Heart left ventricle (tissue), 16 donors: ENCODE measurements at regions not wholly inside any gene's neighbourhood (a gene's known extent, or its start where the extent isn't known, plus 50 kb on each side); places are given as distances from the start of the nearest gene placed in this dataset.

ENCODE experiments used
- ATAC-seq, 4 donors: fragments of 200-7000 bp; cut with Tn5 transposase; one replicate each; pipeline ENCODE4 v1.9.1; 2020 to 2022; ENCODE audit warnings: moderate library complexity in 4 of 4, mild to moderate bottlenecking in 3 of 4, moderate number of reproducible peaks in 1 of 4
- DNase-seq, 5 donors: peaks; one replicate each; pipeline ENCODE4 v3.0.0-alpha.2; 2020
- H3K27ac ChIP-seq, 12 donors: fragments of 200-600 bp; sonication (generic) in 4 of 12; one replicate each; pipeline versions ENCODE4 v1.5.0 to v1.8.0; 2016 to 2022; ENCODE audit warnings: mild to moderate bottlenecking in 2 of 12
- H3K27me3 ChIP-seq, 9 donors: fragments of 200-600 bp; sonication (generic) in 2 of 9; one replicate each; pipeline versions ENCODE4 v1.5.1 to v1.8.0; 2016 to 2022; ENCODE audit warnings: mild to moderate bottlenecking in 3 of 9
- H3K36me3 ChIP-seq, 9 donors: fragments of 200-600 bp; sonication (generic) in 2 of 9; one replicate each; pipeline versions ENCODE4 v1.5.0 to v1.8.0; 2018 to 2022; ENCODE audit warnings: mild to moderate bottlenecking in 2 of 9
- H3K4me1 ChIP-seq, 12 donors: fragments of 200-600 bp; sonication (generic) in 4 of 12; one replicate each; pipeline versions ENCODE4 v1.5.0 to v1.8.0; 2016 to 2022; ENCODE audit warnings: mild to moderate bottlenecking in 3 of 12
- H3K4me3 ChIP-seq, 12 donors: fragments of 200-600 bp; sonication (generic) in 4 of 12; one replicate each; pipeline versions ENCODE4 v1.5.0 to v1.8.0; 2017 to 2022; ENCODE audit warnings: mild to moderate bottlenecking in 9 of 12, moderate library complexity in 4 of 12
- H3K9me3 ChIP-seq, 12 donors: fragments of 200-600 bp; sonication (generic) in 4 of 12; one replicate each; pipeline versions ENCODE4 v1.5.0 to v1.8.0; 2016 to 2022; ENCODE audit warnings: mild to moderate bottlenecking in 1 of 12
- POLR2A ChIP-seq, 2 donors: fragments of 450-650 bp; IDR thresholded peaks; one replicate each; pipeline ENCODE4 v1.6.1; 2017; ENCODE audit warnings: antibody characterized with exemption in 2 of 2, mild to moderate bottlenecking in 2 of 2, moderate library complexity in 2 of 2
- WGBS, 4 donors: extraction: QIAGEN DNeasy Blood & Tissue Kit in 2 of 4; methylation state at CpG; one replicate each; pipeline versions ENCODE4 v1.1.5 to v1.1.7; 2013 to 2018; 5-methylcytosine and 5-hydroxymethylcytosine counted together
- intact Hi-C, 10 donors: fragments of 100-400 bp; cut with DNase I; formaldehyde crosslinking; loops; one replicate each; pipeline versions ENCODE4 v1.11.1 to v1.14.2; 2022
- TF ChIP-seq, protein P1 (sequence below), 12 donors: fragments of 200-600 bp; sonication (generic) in 4 of 12; IDR thresholded peaks; one replicate each; pipeline versions ENCODE4 v1.5.0 to v1.8.0; 2018 to 2022; ENCODE audit warnings: antibody characterized with exemption in 12 of 12, mild to moderate bottlenecking in 5 of 12
- donor health status: ischemic (EF 13 %, LVEDD 7.1; RV severe dilation, severe dysfunction).
- donor health status: healthy with polysubstance abuse.
- donor health status: DM: no; HTN: yes; CAD: no.
- donor health status: DM: no; HTN: no; CAD: no.
- donor health status: ischemic (EF 25% LVEDD 6.9; RV normal size, moderate dysfunction).
- donor health status: ischemic (EF 25% LVEDD 5.7; RV mildly dilated, moderate dysfunction).
- donor health status: healthy.
- donor health status: DM: yes; HTN: yes; CAD: no.
- donor health status: ischemic (EF 35%, LVEDD 5.7; RV mildly dilated, moderate dysfunction).
- donor health status: nonischemic (EF 11% LVEDD 7.7; RV severe dilation, severe dysfunction).
- donor health status: DM: yes; HTN: yes; CAD: no.
- donor health status: PGD.
- donor health status: ischemic (EF 29% LVEDD 5.4; RV normal size, mild dysfunction).
- donor health status: nonischemic (EF 23%, LVEDD 6.1; RV moderate dilation, normal function).

DNA sequence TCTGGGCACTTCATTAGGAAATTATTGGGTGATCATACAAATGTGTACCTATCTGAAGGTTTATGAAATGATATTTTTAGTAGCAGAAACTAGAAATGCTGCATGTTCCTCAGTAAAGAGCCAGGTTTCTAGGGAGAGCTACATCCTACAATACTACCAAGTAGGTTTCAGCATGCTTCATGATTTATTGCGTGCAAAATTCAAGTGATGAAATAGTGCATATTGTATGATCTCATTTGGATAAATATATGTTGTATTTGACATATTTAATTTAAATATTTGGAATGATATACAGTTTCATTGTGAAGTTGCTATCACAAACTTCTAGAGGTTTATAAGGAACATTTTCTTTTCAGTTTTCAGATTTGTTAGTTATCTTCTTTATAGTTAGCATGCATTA, 90.5 kb upstream of the GDF10 start:
- Histone ChIP-seq H3K4me3 (no peak overlapping the region), H3K4me1 (no peaks in the 10 kb centered on the region), H3K27ac (no peak overlapping the region), H3K9me3 (peaks cover 0 to 10% (median 0%) of the 10 kb centered on the region in 12 donors), H3K27me3 (no peaks in the 10 kb centered on the region), H3K36me3 (no peaks in the 10 kb centered on the region)
- intact Hi-C loops = no loop called here
- no peak for TF ChIP-seq POLR2A (IDR thresholded peaks at IDR 0.05)
- TF ChIP-seq, protein P1, sequence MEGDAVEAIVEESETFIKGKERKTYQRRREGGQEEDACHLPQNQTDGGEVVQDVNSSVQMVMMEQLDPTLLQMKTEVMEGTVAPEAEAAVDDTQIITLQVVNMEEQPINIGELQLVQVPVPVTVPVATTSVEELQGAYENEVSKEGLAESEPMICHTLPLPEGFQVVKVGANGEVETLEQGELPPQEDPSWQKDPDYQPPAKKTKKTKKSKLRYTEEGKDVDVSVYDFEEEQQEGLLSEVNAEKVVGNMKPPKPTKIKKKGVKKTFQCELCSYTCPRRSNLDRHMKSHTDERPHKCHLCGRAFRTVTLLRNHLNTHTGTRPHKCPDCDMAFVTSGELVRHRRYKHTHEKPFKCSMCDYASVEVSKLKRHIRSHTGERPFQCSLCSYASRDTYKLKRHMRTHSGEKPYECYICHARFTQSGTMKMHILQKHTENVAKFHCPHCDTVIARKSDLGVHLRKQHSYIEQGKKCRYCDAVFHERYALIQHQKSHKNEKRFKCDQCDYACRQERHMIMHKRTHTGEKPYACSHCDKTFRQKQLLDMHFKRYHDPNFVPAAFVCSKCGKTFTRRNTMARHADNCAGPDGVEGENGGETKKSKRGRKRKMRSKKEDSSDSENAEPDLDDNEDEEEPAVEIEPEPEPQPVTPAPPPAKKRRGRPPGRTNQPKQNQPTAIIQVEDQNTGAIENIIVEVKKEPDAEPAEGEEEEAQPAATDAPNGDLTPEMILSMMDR (IDR thresholded peaks at IDR 0.05) = no peak
- ATAC-seq (no peak), DNase-seq (no peak)
- WGBS, 4 donors = 73 to 83% (median 78%) methylated on average over 1 of the region's 1 CpG

DNA sequence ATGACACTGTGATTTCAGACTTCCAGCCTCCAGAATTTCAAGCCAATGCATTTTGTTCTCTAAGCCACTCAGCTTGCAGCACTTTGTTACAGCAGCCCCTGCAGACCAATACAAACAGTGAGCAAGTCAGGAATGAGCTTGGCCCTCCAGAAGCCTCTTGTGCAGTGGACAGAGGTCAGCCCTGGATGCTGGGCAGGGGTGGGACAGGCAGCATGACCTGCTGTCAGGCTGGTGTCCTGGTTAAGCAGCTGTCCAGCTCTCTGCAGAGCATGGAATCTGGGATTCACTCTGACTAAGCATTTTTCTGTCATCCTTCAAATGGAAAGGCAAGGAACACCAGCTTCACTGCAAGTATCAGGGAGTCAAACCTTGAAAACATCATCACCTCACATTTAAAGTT, 85.5 kb upstream of the GDF10 start:
- ATAC-seq (no peak), DNase-seq (no peak)
- H3K4me3 ChIP-seq = no peak overlapping the region
- intact Hi-C loops = no loop called here
- H3K9me3 ChIP-seq = peaks cover 0 to 10% (median 0%) of the 10 kb centered on the region in 12 donors
- no peak for TF ChIP-seq POLR2A (IDR thresholded peaks at IDR 0.05)
- TF ChIP-seq, protein P1 (IDR thresholded peaks at IDR 0.05) = no peak
- no peak overlapping the region for H3K27ac ChIP-seq
- peaks cover 0 to 7% (median 0%) of the 10 kb centered on the region in 9 donors for H3K27me3 ChIP-seq
- no peaks in the 10 kb centered on the region for H3K4me1 ChIP-seq
- no peaks in the 10 kb centered on the region for H3K36me3 ChIP-seq

DNA sequence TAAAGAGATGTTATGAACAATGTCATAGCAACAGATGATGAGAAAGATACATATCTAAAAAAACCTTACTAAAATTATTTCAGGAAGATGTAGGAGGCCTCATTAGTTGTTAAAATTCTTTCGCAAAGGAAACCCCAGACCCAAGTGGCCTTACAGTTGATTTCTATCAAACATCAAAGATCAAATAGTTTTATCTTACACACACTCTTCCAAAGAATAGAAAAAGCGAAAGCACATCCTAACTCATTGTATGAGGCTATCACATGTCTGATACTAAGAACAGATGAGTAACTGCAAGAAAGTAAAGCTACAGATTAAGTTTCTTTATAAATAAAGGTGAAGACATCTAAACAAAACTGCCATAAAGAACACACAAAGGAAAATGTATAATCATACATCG, 82.9 kb upstream of the GDF10 start:
- Histone ChIP-seq H3K9me3 (peaks cover 0 to 8% (median 0%) of the 10 kb centered on the region in 12 donors), H3K4me3 (no peak overlapping the region), H3K4me1 (no peaks in the 10 kb centered on the region), H3K27ac (no peak overlapping the region), H3K36me3 (no peaks in the 10 kb centered on the region), H3K27me3 (peaks cover 0 to 7% (median 0%) of the 10 kb centered on the region in 9 donors)
- WGBS, 4 donors = 61 to 78% (median 67%) methylated on average over 3 of the region's 3 CpGs
- no peak for ATAC-seq
- no peak for TF ChIP-seq POLR2A (IDR thresholded peaks at IDR 0.05)
- TF ChIP-seq, protein P1 (IDR thresholded peaks at IDR 0.05) = no peak
- no peak for DNase-seq
- intact Hi-C loops = no loop called here

DNA sequence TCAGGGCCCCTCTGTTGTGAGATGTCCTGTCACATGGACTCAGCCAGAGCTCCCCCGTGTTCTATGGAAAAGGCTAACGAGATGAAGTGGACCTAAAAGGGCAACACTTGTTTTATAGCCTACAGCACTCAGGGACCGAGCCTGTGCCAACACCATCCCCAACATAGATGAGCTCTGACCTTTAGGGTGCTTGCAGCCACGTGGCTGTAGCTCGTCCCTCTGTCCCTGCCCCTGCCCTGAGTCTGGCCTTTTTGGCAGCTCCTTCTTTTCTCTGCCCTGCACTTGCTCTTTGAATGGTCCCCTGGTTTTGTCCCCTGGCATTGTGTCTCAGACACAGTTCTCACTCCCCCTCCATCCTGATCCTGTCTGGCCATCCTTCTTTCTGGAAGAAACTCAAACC, 81.2 kb upstream of the GDF10 start:
- Histone ChIP-seq H3K36me3 (no peaks in the 10 kb centered on the region), H3K9me3 (no peaks in the 10 kb centered on the region), H3K4me3 (no peak overlapping the region), H3K4me1 (no peaks in the 10 kb centered on the region), H3K27ac (no peak overlapping the region), H3K27me3 (peaks cover 0 to 7% (median 0%) of the 10 kb centered on the region in 9 donors)
- intact Hi-C loops = no loop called here
- no peak for TF ChIP-seq POLR2A (IDR thresholded peaks at IDR 0.05)
- TF ChIP-seq, protein P1 (IDR thresholded peaks at IDR 0.05) = no peak
- DNase-seq (no peak), ATAC-seq (peak in 1 of 4 donors; percentile 44)
- WGBS, 4 donors = 29 to 57% (median 43%) methylated on average over 5 of the region's 5 CpGs
